Muscle layer of duodenum (tissue), 2 donors: ENCODE measurements at regions not wholly inside any gene's neighbourhood (a gene's known extent, or its start where the extent isn't known, plus 50 kb on each side); places are given as distances from the start of the nearest gene placed in this dataset.
"Not testable (repeated sequence)": the region's sequence is repeated elsewhere in the genome, so short reads cannot be mapped to it uniquely, and the experiment has no call there.

Source experiments
- H3K27ac ChIP-seq: one replicate; pipeline ENCODE4 v1.7.0; 2013; ENCODE audit warnings: mild to moderate bottlenecking, low read length
- H3K27me3 ChIP-seq: one replicate; pipeline ENCODE4 v1.7.0; 2013; ENCODE audit warnings: low read depth, mild to moderate bottlenecking, control low read depth, low read length
- H3K36me3 ChIP-seq, 2 donors: one replicate each; pipeline ENCODE4 v1.7.0; 2013; ENCODE audit warnings: low read length in 2 of 2, control low read depth in 1 of 2, mild to moderate bottlenecking in 1 of 2; ENCODE audit not compliant: insufficient read depth in 2 of 2, control insufficient read depth in 1 of 2
- H3K4me1 ChIP-seq, 2 donors: one replicate each; pipeline ENCODE4 v1.7.0; 2013; ENCODE audit warnings: low read length in 2 of 2, mild to moderate bottlenecking in 2 of 2, control low read depth in 1 of 2, moderate library complexity in 1 of 2; ENCODE audit not compliant: insufficient read depth in 2 of 2, control insufficient read depth in 1 of 2
- H3K4me3 ChIP-seq, 2 donors: one replicate each; pipeline ENCODE4 v1.7.0; 2013; ENCODE audit warnings: low read length in 2 of 2, low read depth in 1 of 2, mild to moderate bottlenecking in 1 of 2
- H3K9me3 ChIP-seq, 2 donors: one replicate each; pipeline ENCODE4 v1.7.0; 2013; ENCODE audit warnings: low read length in 2 of 2, control low read depth in 1 of 2, mild to moderate bottlenecking in 1 of 2; ENCODE audit not compliant: control insufficient read depth in 1 of 2
- donor health status: healthy.

DNA sequence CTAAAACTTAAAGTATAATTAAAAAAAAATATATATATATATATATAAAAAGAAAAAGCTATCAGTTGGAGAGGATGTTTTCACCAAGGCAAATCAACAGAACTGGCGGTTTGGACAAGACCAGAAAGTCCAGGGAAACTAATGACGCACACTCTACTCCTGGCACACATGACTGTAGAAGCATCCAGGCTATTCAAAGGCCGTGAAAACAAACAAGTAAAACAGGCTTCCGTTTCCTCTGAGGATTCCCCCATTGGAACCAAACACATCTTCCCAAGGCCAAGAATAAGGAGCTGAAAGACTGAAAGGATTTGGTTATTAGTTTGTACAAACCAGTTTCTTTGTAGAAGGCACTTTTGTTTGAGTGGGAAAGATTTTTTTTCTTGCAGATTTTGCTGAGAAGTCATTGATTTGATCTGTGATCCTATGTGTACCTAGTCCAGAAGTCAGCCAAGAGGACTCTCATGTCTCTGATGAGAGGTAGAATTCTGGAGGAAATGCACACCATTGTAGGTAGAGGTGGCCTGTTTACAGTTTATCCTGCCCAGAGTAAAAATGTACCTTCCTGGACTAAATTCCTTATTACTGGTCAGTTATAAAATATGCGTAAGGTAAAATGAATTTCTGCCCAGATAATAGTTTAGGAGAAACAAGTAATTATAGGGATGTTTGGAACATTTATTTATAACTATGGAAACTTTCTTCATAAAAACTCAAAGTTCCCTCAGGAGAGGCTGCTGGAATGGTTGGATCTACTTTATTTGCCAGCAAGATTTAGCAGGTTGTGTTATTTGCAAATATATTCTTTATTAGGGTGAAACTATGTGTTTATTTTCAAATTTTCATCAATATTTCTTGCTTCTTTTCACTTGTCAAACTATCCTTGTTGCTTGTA is 66.5 kb downstream of the DMP1 start:
- H3K27ac ChIP-seq, result peak overlapping the region; percentile 12
- no peaks in the 10 kb centered on the region for H3K27me3 ChIP-seq
- H3K9me3 ChIP-seq, result no peaks in the 10 kb centered on the region
- no peaks in the 10 kb centered on the region for H3K4me1 ChIP-seq
- H3K4me3 ChIP-seq, result no peak overlapping the region
- no peaks in the 10 kb centered on the region for H3K36me3 ChIP-seq

DNA sequence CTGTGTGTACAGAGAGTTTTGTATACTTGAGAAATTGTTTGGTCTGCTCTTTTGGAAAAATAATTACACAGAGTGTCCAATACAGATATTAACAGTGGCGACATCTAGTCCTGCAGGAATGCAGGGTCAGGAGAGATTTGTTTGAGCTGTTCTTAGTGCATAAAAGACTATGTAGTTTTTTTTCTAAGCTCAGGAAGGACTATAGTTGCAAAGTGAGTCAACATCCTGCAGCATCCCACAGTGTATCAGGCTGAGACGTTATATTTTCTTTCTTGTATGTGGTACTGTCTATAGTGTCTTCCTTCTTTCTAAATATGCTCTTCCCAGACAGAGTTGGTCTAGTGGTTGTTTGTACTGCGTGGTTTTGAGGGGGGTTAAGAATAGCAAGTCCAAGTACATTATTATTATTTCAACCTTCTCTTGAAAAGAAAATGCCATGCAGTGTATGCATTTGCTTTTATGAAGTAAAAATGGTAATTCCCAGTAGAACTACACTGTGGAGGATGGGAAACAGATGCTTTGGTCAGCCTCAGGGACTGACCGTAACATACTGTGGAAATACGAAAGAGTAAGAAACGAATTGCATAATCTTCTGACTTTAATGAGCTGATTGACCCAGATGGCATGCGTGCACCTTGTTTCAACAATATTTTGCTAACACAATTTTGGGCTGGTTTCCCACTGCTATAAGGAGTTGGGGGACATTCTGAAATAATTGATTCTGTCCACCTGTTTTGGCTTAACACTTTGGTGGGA is 67.4 kb downstream of the DMP1 start:
- H3K4me3 ChIP-seq, result no peak overlapping the region
- no peak overlapping the region for H3K27ac ChIP-seq
- H3K9me3 ChIP-seq, result no peaks in the 10 kb centered on the region

DNA sequence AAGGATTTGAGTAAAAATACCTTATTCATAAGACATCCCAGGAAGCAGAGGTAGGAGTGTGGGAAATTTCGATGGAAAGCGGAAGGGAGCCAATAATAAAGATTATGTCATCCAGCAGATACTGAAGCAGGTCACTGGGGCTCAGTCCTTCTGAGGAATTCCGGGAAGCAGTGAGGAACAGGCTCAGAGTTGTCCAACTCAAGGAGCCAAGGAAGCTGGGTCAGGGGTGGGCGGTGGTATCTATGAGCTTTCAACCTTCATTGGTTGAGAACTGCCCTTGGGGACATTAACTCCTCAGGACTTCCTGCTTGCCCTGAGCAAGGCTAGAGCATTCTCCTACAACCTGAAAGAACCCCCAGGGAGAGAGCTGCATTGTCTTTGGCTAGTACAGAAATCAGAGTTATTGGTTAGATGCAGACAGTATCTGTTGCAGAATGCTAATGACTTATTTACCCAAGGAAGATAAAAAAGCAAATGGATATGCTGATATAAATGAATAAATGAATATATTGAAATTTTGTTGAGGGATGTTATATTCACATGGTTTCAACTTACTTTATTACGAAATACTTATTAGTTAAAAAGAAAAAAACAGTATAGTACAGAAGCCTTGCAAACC is 68.2 kb downstream of the DMP1 start:
- H3K4me3 ChIP-seq, result no peak overlapping the region
- no peak overlapping the region for H3K27ac ChIP-seq
- no peaks in the 10 kb centered on the region for H3K27me3 ChIP-seq
- H3K36me3 ChIP-seq, result no peaks in the 10 kb centered on the region
- no peaks in the 10 kb centered on the region for H3K9me3 ChIP-seq
- no peaks in the 10 kb centered on the region for H3K4me1 ChIP-seq

More for the DNA sequence above, 67.4 kb downstream of the DMP1 start:
- no peaks in the 10 kb centered on the region for H3K4me1 ChIP-seq
- H3K27me3 ChIP-seq, result no peaks in the 10 kb centered on the region
- H3K36me3 ChIP-seq, result no peaks in the 10 kb centered on the region

DNA sequence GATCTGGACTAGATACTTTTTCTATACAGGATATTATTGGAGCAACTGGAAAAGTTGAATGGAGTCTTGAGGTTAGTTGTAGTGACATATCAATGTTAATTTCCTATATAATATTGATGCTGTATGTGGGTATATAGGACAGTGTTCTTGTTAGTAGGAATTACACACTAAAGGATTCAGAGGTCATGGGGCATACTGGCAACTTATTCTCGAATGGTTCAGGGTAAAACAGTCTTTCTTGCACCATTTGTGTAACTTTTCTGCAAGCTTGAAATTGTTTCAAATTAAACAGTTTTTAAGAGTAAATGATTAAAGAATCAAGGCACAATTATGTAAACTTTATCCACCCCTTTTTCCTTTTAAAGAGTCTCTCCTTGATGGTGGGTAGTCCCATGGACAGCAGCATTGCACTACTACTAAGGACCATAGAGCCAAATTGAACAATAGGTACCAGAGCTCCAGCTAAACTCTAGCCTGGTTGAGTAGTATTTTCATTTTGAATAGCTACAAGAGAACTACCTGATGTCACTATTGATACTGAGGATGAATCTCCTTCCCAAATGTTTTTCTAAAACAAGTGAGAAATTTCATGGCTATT is 70.1 kb downstream of the DMP1 start:
- no peaks in the 10 kb centered on the region for H3K4me1 ChIP-seq
- H3K9me3 ChIP-seq, result no peaks in the 10 kb centered on the region
- no peak overlapping the region for H3K4me3 ChIP-seq
- H3K27ac ChIP-seq, result no peak overlapping the region
- H3K27me3 ChIP-seq, result no peaks in the 10 kb centered on the region
- no peaks in the 10 kb centered on the region for H3K36me3 ChIP-seq

DNA sequence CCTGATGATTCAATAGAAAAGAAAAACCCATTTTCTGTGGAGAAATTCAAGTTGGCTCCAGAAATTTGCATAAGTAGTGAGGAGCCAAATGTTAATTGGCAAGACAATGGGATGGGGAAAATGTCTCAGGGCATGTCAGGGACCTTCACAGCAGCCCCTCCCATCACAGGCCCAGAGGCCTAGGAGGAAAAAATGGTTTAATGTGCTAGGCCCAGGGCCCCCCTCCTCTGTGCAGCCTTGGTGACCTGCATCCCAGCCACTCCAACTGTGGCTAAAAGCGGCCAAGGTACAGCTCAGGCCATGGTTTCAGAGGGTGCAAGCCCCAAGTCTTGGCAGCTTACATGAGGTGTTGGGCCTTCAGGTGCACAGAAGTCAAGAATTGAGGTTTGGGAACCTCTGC is 74.1 kb upstream of the IBSP start:
- H3K27me3 ChIP-seq, H3K27ac ChIP-seq, H3K4me3 ChIP-seq, H3K9me3 ChIP-seq, H3K36me3 ChIP-seq, H3K4me1 ChIP-seq: not testable (repeated sequence)

DNA sequence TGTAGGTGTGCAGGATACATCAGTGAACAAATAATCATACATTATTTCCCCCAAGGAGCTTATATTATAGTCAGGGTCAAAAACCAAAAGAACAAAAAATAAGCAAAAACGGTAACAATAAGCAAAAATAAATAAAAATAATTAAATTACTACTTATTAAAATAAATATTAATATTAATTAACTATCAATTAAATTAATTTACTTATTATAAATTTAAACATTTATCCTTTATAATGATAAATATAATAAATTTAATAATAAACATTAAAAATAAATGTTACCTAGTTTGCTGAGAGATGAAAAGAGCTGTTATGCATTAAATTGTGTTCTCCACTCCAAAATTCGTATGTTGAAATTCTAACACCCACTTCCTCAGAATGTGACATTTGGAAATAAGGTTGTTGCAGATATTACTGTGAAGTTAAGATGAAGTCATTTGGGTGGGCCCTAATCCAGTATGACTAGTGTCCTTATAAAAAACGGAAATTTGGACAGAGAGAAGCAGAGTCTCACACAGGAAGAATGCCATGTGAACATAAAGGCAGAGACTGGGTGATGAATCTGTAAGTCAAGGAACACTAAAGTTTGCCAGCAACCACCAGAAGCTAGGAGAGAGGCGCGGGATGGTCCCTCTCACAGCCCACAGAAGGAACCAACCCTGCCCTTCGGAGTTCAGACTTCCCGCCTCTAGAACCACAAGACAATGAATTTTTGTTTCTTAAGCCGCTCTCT is 67.2 kb upstream of the IBSP start:
- Histone ChIP-seq H3K27ac (no peak overlapping the region), H3K4me3 (no peak overlapping the region), H3K36me3 (no peaks in the 10 kb centered on the region), H3K27me3 (no peaks in the 10 kb centered on the region), H3K9me3 (no peaks in the 10 kb centered on the region), H3K4me1 (no peaks in the 10 kb centered on the region)

DNA sequence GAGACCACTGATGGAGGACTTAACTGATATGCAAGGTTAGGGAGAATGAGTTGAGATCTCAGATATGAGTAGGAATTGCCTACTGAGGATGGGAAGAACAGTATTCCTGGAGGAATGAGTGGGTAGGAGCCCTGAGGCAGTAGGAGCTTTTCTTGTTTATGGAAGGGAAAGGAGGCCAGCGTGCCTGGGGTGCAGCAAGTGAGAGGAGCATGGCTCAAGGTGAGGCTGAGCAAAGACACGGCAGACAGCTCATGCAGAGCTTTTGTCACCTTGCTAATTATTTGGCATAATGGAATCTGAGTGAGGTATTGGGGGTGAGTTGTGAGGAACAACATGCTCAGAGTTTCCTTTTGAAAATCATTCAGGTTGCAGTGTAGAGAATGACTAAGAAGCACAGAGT is 65.3 kb upstream of the IBSP start:
- no peaks in the 10 kb centered on the region for H3K36me3 ChIP-seq
- H3K27ac ChIP-seq, result no peak overlapping the region
- H3K9me3 ChIP-seq, result no peaks in the 10 kb centered on the region
- no peaks in the 10 kb centered on the region for H3K4me1 ChIP-seq
- no peak overlapping the region for H3K4me3 ChIP-seq
- H3K27me3 ChIP-seq, result no peaks in the 10 kb centered on the region

DNA sequence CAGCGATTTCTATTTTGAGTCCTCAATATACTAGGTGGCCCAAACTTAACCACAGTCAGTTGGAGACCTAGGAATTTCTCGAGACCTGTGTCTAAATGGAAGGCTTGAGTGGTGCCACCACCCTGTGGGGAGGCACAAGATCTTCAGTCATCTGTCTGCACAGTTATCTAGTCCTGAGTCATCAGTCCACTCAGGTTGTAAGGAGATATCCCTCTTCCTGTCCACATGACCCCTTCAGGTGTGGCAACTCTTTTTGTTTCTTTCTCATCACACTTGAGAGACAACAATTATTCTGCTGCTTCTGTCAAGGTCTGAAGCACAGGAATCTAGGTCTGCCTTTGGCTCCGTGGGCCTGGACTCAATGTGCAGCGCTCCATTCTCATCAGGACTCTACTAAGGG is 64.4 kb upstream of the IBSP start:
- Histone ChIP-seq H3K27ac (no peak overlapping the region), H3K36me3 (no peaks in the 10 kb centered on the region), H3K4me3 (no peak overlapping the region), H3K9me3 (no peaks in the 10 kb centered on the region), H3K4me1 (no peaks in the 10 kb centered on the region), H3K27me3 (no peaks in the 10 kb centered on the region)

DNA sequence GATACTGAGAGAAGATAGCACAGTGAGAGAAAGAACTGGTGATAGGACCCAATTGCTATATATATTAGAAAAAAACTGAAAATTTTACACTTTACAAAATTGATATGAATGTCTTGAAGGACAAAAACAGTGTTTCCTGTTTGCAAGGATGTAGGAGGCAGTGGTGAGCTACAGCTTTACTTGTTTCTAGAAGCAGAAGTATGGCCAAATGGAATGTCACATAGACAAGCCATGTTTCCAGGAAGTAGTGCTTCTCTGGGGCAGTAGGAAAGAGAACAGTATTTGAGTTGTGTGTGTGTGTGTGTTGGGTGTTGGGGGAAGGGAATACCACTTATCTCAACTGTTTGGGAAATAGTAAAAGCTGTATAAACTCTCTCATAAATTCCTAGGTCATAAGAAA is 60.9 kb upstream of the IBSP start:
- Histone ChIP-seq H3K4me1 (no peaks in the 10 kb centered on the region), H3K36me3 (no peaks in the 10 kb centered on the region), H3K9me3 (no peaks in the 10 kb centered on the region), H3K27ac (no peak overlapping the region), H3K4me3 (no peak overlapping the region), H3K27me3 (no peaks in the 10 kb centered on the region)

DNA sequence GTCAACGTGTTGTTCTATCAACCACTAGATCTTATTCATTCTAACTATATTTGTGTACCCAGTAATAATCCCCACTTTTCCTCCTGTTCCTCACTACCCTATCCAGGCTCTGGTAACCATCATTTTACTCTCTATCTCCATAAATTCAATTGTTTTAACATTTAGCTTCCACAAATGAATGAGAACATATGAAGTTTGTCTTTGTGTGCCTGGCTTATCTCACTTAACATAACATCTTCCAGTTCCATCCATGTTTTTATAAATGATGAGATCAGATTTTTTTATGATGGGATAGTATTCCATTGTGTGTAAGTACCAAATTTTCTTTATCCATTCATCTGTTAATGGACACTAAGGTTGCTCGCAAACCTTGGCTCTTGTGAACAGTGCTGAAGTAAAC is 59.9 kb upstream of the IBSP start:
- Histone ChIP-seq H3K27me3 (no peaks in the 10 kb centered on the region), H3K9me3 (no peaks in the 10 kb centered on the region), H3K4me1 (no peaks in the 10 kb centered on the region), H3K27ac (no peak overlapping the region), H3K4me3 (no peak overlapping the region), H3K36me3 (no peaks in the 10 kb centered on the region)
